Lung (tissue), 11 donors: ENCODE measurements at regions not wholly inside any gene's neighbourhood (a gene's known extent, or its start where the extent isn't known, plus 50 kb on each side); places are given as distances from the start of the nearest gene placed in this dataset.

Experiments used
- ATAC-seq: fragments of 200-7000 bp; cut with Tn5 transposase; one replicate; pipeline ENCODE4 v1.9.1; 2020; ENCODE audit warnings: moderate number of reproducible peaks; ENCODE audit not compliant: insufficient read depth, low FRiP score
- DNase-seq, 3 donors: peaks; one replicate each; pipeline ENCODE4 v3.0.0-alpha.2; 2013 to 2017
- H3K27ac ChIP-seq, 2 donors: one replicate each; pipeline ENCODE4 v1.5.1; 2013; ENCODE audit warnings: mild to moderate bottlenecking in 2 of 2, moderate library complexity in 2 of 2, control low read depth in 1 of 2, inconsistent platforms in 1 of 2, low read depth in 1 of 2, low read length in 1 of 2
- H3K27me3 ChIP-seq, 3 donors: one replicate each; pipeline ENCODE4 v1.5.1; 2013; ENCODE audit warnings: low read length in 2 of 3; ENCODE audit not compliant: control insufficient read depth in 3 of 3, insufficient read depth in 3 of 3
- H3K36me3 ChIP-seq, 4 donors: one replicate each; pipeline ENCODE4 v1.5.1; 2013; ENCODE audit warnings: low read length in 4 of 4, mild to moderate bottlenecking in 1 of 4, moderate library complexity in 1 of 4; ENCODE audit not compliant: control insufficient read depth in 4 of 4, insufficient read depth in 4 of 4
- H3K4me1 ChIP-seq, 5 donors: one replicate each; pipeline ENCODE4 v1.5.1; 2013; ENCODE audit warnings: low read length in 5 of 5, mild to moderate bottlenecking in 2 of 5, moderate library complexity in 1 of 5; ENCODE audit not compliant: control insufficient read depth in 5 of 5, insufficient read depth in 5 of 5
- H3K4me3 ChIP-seq: one replicate; pipeline ENCODE4 v1.5.1; 2013; ENCODE audit warnings: mild to moderate bottlenecking, control low read depth, moderate library complexity
- H3K9ac ChIP-seq, 2 donors: one replicate each; pipeline ENCODE4 v1.5.1; 2013; ENCODE audit warnings: low read length in 2 of 2, control low read depth in 1 of 2; ENCODE audit not compliant: insufficient read depth in 1 of 2
- H3K9me3 ChIP-seq, 4 donors: one replicate each; pipeline ENCODE4 v1.5.1; 2013; ENCODE audit warnings: low read length in 3 of 4, mild to moderate bottlenecking in 1 of 4, moderate library complexity in 1 of 4; ENCODE audit not compliant: control insufficient read depth in 4 of 4, insufficient read depth in 3 of 4
- CTCF ChIP-seq: IDR thresholded peaks from 2 replicates; pipeline ENCODE4 v1.5.1; 2012; ENCODE audit warnings: mild to moderate bottlenecking; ENCODE audit errors: control extremely low read depth, extremely low read depth
- WGBS, 2 donors: extraction: QIAGEN DNeasy Blood & Tissue Kit; methylation state at CpG; one replicate each; pipeline ENCODE4 v1.1.7; 2013; 5-methylcytosine and 5-hydroxymethylcytosine counted together
- donor health status: control.
- donor health status: control.
- donor health status: Bipolar disorder and iron deficiency.
- donor health status: healthy.
- donor health status: DM: yes; HTN: yes; CAD: no.

GRCh38 chr2:144670080-144670479 is 150.2 kb upstream of the ZEB2 start:
- no peaks in the 10 kb centered on the region for H3K4me1 ChIP-seq
- TF ChIP-seq CTCF = no peak
- no peak overlapping the region for H3K4me3 ChIP-seq
- DNase-seq (no peak), ATAC-seq (no peak)
- no peak overlapping the region for H3K27ac ChIP-seq
- 94 to 95% methylated on average over 2 of the region's 2 CpGs for WGBS, 2 donors
- H3K9ac ChIP-seq = no peak overlapping the region
- H3K27me3 ChIP-seq = no peaks in the 10 kb centered on the region
- H3K36me3 ChIP-seq = no peaks in the 10 kb centered on the region
- peaks cover 0 to 2% (median 0%) of the 10 kb centered on the region in 4 donors for H3K9me3 ChIP-seq

- H3K9ac ChIP-seq = no peak overlapping the region
- WGBS, 2 donors = 91% methylated on average over 7 of the region's 7 CpGs
- H3K36me3 ChIP-seq = no peaks in the 10 kb centered on the region
- no peaks in the 10 kb centered on the region for H3K4me1 ChIP-seq
- TF ChIP-seq CTCF = no peak
- no peaks in the 10 kb centered on the region for H3K27me3 ChIP-seq
- H3K9me3 ChIP-seq = peaks cover 0 to 2% (median 0%) of the 10 kb centered on the region in 4 donors
- DNase-seq = no peak
- no peak overlapping the region for H3K27ac ChIP-seq
- H3K4me3 ChIP-seq = no peak overlapping the region
- no peak for ATAC-seq
Observed at GRCh38 chr2:144669196-144669987, 149.5 kb upstream of the ZEB2 start.

GRCh38 chr2:144668493-144669110 is 148.7 kb upstream of the ZEB2 start:
- no peak for ATAC-seq
- no peaks in the 10 kb centered on the region for H3K4me1 ChIP-seq
- no peak for DNase-seq
- H3K9me3 ChIP-seq = peaks cover 0 to 2% (median 0%) of the 10 kb centered on the region in 4 donors
- H3K9ac ChIP-seq = no peak overlapping the region
- H3K4me3 ChIP-seq = no peak overlapping the region
- no peaks in the 10 kb centered on the region for H3K27me3 ChIP-seq
- WGBS, 2 donors = 82 to 83% methylated on average over 1 of the region's 1 CpG
- no peak overlapping the region for H3K27ac ChIP-seq
- TF ChIP-seq CTCF = no peak
- H3K36me3 ChIP-seq = no peaks in the 10 kb centered on the region
